ENCODE measurements at regions not wholly inside any gene's neighbourhood (a gene's known extent, or its start where the extent isn't known, plus 50 kb on each side); places are given as distances from the start of the nearest gene placed in this dataset.

DNA sequence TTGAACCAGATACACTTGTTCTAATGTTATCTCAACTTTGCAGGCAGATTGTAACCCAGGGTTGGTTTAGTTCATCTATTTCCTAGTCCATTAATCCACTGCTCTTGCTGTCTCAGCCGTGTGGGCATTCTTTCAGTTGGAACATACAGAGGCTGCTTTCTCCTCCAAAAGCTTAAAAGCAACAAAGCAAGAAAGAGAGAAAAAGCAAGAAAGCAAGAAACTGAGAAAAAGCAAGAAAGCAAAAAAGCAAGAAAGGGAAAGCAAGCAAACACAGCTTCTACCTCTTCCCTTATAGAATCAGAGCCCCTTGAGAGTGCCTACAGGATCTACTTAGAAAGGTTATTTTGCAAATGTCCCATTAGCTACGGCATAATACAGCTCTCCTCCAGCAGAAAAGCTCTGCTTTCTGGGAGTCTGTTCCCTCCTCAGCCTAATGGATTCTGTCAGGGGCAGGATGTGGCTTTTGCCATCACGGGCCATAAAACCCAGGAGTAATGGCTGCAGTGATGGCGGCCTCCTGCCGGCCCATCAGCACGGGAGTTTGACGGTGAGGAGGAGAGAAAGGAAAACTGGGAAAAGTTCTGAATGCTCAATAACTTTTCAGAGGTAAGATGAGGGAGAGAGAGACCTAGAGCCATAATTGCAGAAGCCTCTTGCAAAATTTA, 156.8 kb upstream of the JARID2 start:
- Mint-ChIP-seq H3K27me3 (peaks cover 9% of the 10 kb centered on the region), H3K27ac (no peak overlapping the region), H3K4me1 (peaks cover 14% of the 10 kb centered on the region), H3K4me3 (no peak overlapping the region), H3K9me3 (no peaks in the 10 kb centered on the region), H3K36me3 (ENCODE audit: low read depth) (no peaks in the 10 kb centered on the region)
- TF ChIP-seq, protein P1, sequence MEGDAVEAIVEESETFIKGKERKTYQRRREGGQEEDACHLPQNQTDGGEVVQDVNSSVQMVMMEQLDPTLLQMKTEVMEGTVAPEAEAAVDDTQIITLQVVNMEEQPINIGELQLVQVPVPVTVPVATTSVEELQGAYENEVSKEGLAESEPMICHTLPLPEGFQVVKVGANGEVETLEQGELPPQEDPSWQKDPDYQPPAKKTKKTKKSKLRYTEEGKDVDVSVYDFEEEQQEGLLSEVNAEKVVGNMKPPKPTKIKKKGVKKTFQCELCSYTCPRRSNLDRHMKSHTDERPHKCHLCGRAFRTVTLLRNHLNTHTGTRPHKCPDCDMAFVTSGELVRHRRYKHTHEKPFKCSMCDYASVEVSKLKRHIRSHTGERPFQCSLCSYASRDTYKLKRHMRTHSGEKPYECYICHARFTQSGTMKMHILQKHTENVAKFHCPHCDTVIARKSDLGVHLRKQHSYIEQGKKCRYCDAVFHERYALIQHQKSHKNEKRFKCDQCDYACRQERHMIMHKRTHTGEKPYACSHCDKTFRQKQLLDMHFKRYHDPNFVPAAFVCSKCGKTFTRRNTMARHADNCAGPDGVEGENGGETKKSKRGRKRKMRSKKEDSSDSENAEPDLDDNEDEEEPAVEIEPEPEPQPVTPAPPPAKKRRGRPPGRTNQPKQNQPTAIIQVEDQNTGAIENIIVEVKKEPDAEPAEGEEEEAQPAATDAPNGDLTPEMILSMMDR (IDR thresholded peaks at IDR 0.05) = no peak
- intact Hi-C loops (cut with micrococcal nuclease) = no loop called here
- ChIA-PET CTCF (no interaction called here), POLR2A (no interaction called here)
- no peak for ATAC-seq (ENCODE audit: low read depth)
- no peak for DNase-seq

DNA sequence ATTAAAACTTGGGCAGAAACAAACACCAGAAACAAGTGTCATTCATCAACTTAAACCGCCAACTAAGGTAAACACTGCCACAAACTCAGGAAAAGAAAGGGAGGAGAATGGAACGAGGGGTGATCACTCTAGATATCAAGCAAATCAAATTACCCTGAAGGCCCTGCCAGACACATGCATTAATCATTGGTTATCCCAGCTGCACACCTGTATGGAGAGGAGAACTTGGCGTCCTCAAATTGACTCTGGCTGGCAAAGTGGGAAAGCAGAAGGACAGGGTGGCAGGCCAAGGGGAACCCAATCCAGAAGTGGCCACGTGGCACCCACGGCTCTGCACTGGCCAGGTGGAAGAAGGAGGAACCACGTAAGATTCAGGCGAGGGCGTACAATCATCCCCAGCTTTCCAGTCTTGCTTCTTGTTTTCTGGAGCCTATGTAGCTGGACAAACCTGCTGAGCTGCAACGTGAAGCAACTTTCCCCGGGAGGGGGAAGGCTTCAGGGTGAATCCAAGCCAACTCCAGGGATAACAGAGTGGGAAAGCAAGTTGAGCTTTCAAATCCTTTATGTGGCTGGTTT, 156.2 kb upstream of the JARID2 start:
- POLR2A ChIA-PET = no interaction called here
- CTCF ChIA-PET = no interaction called here
- H3K9me3 Mint-ChIP-seq = no peaks in the 10 kb centered on the region
- intact Hi-C loops (cut with micrococcal nuclease) = no loop called here
- H3K4me1 Mint-ChIP-seq = peaks cover 14% of the 10 kb centered on the region
- no peak overlapping the region for H3K27ac Mint-ChIP-seq
- no peak overlapping the region for H3K4me3 Mint-ChIP-seq
- peaks cover 9% of the 10 kb centered on the region for H3K27me3 Mint-ChIP-seq
- DNase-seq (no peak), ATAC-seq (ENCODE audit: low read depth) (no peak)
- TF ChIP-seq, protein P1 (IDR thresholded peaks at IDR 0.05) = no peak
- no peaks in the 10 kb centered on the region for H3K36me3 Mint-ChIP-seq (ENCODE audit: low read depth)

DNA sequence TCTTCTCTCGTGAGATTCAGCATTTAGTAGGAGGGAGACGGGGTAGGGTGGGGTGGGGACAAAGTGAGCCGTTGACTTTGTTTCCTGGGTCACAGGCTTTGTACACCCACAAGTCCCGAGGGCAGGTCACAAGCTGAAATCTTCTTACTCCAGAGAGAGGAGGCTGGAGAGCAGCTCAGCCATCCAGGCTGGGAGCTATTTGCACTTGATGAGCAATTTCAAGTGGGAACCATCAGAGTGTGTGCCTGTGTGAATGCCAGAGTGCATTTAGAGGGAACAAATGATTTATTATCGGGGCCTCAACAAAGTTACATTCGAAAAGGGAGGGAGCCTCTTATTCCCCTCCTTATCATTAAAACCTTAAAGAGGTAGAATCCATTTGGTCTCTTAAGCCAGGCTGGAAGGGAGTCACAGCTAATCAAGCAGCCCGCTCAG, 155.7 kb upstream of the JARID2 start:
- H3K36me3 Mint-ChIP-seq (ENCODE audit: low read depth) = no peaks in the 10 kb centered on the region
- TF ChIP-seq, protein P1 (IDR thresholded peaks at IDR 0.05) = no peak
- peaks cover 9% of the 10 kb centered on the region for H3K27me3 Mint-ChIP-seq
- no peak overlapping the region for H3K4me3 Mint-ChIP-seq
- ATAC-seq (ENCODE audit: low read depth) (no peak), DNase-seq (no peak)
- peaks cover 14% of the 10 kb centered on the region for H3K4me1 Mint-ChIP-seq
- H3K27ac Mint-ChIP-seq = no peak overlapping the region
- intact Hi-C loops (cut with micrococcal nuclease) = no loop called here
- ChIA-PET CTCF (no interaction called here), POLR2A (no interaction called here)
- no peaks in the 10 kb centered on the region for H3K9me3 Mint-ChIP-seq

DNA sequence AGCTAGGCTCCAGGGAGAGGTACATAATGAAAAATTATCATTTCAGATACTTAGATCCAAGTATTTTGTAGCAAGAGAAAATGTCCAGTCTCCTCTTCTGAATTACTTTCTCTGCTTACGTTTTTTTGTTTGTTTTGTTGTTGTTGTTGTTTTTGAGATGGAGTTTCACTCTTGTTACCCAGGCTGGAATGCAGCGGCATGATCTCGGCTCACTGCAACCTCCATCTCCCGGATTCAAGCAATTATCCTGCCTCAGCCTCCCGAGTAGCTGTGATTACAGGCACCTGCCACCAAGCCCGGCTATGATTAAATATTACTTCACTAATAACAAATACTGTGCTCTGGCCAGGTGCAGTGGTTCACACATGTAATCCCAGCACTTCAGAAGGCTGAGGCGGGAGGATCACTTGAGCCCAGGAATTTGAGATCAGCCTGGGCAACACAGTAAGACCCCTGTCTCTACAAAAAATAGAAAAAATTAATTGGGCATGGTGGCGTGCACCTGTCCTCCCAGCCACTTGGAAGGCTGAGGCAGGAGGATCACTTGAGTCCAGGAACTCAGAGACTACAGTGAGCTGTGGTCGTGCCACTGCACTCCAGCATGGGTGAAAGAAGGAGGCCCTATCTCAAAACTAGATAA, 155.0 kb upstream of the JARID2 start:
- CTCF ChIA-PET = no interaction called here
- TF ChIP-seq, protein P1 (IDR thresholded peaks at IDR 0.05) = no peak
- Mint-ChIP-seq H3K4me3 (no peak overlapping the region), H3K27ac (no peak overlapping the region), H3K4me1 (peaks cover 14% of the 10 kb centered on the region), H3K36me3 (ENCODE audit: low read depth) (no peaks in the 10 kb centered on the region), H3K27me3 (peaks cover 9% of the 10 kb centered on the region), H3K9me3 (no peaks in the 10 kb centered on the region)
- DNase-seq (no peak), ATAC-seq (ENCODE audit: low read depth) (no peak)
- POLR2A ChIA-PET = no interaction called here
- intact Hi-C loops (cut with micrococcal nuclease) = no loop called here

DNA sequence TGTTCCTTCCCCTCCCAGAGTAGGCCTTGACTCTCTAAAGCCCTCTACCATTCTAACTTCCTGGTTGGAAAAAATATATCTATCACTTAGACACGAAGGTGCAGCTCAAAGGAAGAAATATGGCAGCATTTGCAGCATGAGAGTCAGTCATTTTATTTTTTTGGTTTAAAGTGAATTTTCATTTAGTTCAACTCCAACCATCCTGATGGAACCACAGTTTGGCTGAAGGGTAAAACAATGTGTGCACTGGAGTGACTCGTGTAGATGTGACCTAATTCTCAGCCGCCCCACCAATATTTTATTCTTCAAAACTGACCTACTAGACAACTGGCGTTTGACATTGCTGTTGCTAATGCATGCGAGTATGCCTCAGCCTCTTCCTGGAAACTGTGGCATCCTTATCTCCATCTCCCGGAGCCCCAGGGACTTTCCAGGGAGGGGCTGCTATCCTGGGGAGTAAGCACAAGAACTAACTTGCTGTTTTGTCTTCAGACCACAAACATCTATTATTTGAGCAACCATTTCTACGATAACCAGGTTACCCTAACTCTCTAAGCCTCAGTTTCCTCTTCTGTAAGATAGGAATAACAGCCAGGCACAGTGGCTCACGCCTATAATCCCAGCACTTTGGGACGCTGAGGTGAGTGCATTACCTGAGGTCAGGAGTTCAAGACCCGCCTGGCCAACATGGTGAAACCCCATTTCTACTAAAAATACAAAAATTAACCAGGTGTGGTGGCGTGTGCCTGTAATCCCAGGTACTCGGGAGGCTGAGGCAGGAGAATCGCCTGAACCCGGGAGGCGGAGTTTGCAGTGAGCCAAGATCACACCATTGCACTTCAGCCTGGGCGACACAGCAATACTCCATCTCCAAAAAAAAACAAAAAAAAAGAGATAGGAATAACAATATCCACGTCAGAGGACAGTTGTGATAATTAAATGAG, 148.7 kb upstream of the JARID2 start:
- Mint-ChIP-seq H3K36me3 (ENCODE audit: low read depth) (no peaks in the 10 kb centered on the region), H3K27ac (no peak overlapping the region), H3K27me3 (peaks cover 8% of the 10 kb centered on the region), H3K4me1 (no peaks in the 10 kb centered on the region), H3K9me3 (no peaks in the 10 kb centered on the region), H3K4me3 (no peak overlapping the region)
- DNase-seq = no peak
- no peak for ATAC-seq (ENCODE audit: low read depth)
- ChIA-PET POLR2A (no interaction called here), CTCF (no interaction called here)
- TF ChIP-seq, protein P1 (IDR thresholded peaks at IDR 0.05) = no peak
- intact Hi-C loops (cut with micrococcal nuclease) = no loop called here

Measured in activated B cell treated with CpG ODN at 0.5 μM for 24 hours (primary cell).